ENCODE measurements at regions not wholly inside any gene's neighbourhood (a gene's known extent, or its start where the extent isn't known, plus 50 kb on each side); places are given as distances from the start of the nearest gene placed in this dataset.

DNA sequence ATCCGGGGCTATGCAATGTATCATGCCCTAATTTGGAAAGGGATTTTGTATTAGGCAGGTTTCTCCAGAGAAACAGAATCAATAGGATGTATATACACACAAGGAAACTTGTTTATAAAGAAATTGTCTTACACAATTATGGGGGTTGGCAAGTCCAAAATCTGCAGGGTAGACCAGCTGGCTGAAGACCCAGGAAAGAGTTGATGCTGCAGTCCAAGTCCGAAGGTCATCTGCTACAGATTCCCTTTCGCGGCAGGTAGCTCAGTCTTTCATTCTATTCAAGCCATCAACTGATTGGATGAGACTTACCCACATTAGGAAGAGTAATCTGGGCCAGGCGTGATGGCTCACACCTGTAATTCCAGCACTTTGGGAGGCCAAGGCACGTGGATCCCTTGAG, 54.6 kb upstream of the CXADR start:
- TF ChIP-seq, protein P1, sequence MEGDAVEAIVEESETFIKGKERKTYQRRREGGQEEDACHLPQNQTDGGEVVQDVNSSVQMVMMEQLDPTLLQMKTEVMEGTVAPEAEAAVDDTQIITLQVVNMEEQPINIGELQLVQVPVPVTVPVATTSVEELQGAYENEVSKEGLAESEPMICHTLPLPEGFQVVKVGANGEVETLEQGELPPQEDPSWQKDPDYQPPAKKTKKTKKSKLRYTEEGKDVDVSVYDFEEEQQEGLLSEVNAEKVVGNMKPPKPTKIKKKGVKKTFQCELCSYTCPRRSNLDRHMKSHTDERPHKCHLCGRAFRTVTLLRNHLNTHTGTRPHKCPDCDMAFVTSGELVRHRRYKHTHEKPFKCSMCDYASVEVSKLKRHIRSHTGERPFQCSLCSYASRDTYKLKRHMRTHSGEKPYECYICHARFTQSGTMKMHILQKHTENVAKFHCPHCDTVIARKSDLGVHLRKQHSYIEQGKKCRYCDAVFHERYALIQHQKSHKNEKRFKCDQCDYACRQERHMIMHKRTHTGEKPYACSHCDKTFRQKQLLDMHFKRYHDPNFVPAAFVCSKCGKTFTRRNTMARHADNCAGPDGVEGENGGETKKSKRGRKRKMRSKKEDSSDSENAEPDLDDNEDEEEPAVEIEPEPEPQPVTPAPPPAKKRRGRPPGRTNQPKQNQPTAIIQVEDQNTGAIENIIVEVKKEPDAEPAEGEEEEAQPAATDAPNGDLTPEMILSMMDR (conservative IDR thresholded peaks at IDR 0.05; ENCODE audit: low read depth in 2 of 2), result no peak
- TF ChIP-seq EZH2phosphoT487 (IDR thresholded peaks at IDR 0.05; ENCODE audit: unreplicated experiment) (no peak), ZNF331 (CRISPR knock-in tag; IDR thresholded peaks at IDR 0.05; ENCODE audit: low read depth) (no peak), POLR2AphosphoS5 (IDR thresholded peaks at IDR 0.05; ENCODE audit: low read depth) (no peak), EZH2 (IDR thresholded peaks at IDR 0.05; ENCODE audit: low read depth, unreplicated experiment) (no peak), JUNB (IDR thresholded peaks at IDR 0.05; ENCODE audit: unreplicated experiment) (no peak), CREB1 (CRISPR knock-in tag; IDR thresholded peaks at IDR 0.05; ENCODE audit: low read depth) (no peak)
- TF ChIP-seq, protein P2, sequence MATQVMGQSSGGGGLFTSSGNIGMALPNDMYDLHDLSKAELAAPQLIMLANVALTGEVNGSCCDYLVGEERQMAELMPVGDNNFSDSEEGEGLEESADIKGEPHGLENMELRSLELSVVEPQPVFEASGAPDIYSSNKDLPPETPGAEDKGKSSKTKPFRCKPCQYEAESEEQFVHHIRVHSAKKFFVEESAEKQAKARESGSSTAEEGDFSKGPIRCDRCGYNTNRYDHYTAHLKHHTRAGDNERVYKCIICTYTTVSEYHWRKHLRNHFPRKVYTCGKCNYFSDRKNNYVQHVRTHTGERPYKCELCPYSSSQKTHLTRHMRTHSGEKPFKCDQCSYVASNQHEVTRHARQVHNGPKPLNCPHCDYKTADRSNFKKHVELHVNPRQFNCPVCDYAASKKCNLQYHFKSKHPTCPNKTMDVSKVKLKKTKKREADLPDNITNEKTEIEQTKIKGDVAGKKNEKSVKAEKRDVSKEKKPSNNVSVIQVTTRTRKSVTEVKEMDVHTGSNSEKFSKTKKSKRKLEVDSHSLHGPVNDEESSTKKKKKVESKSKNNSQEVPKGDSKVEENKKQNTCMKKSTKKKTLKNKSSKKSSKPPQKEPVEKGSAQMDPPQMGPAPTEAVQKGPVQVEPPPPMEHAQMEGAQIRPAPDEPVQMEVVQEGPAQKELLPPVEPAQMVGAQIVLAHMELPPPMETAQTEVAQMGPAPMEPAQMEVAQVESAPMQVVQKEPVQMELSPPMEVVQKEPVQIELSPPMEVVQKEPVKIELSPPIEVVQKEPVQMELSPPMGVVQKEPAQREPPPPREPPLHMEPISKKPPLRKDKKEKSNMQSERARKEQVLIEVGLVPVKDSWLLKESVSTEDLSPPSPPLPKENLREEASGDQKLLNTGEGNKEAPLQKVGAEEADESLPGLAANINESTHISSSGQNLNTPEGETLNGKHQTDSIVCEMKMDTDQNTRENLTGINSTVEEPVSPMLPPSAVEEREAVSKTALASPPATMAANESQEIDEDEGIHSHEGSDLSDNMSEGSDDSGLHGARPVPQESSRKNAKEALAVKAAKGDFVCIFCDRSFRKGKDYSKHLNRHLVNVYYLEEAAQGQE (IDR thresholded peaks at IDR 0.05; ENCODE audit: unreplicated experiment), result no peak

All from GM23338 (cell line).